ENCODE measurements at regions not wholly inside any gene's neighbourhood (a gene's known extent, or its start where the extent isn't known, plus 50 kb on each side); places are given as distances from the start of the nearest gene placed in this dataset.

GRCh38 chr2:196247114-196247975, 76.0 kb upstream of the STK17B start:
- TF ChIP-seq CTCF (IDR thresholded peaks at IDR 0.05 in 4 of 5, conservative IDR thresholded peaks at IDR 0.05 in 1 of 5) (no peak), POLR2A (IDR thresholded peaks at IDR 0.05) (no peak)

Measured in gastrocnemius medialis (tissue), 4 donors.